ENCODE measurements at regions not wholly inside any gene's neighbourhood (a gene's known extent, or its start where the extent isn't known, plus 50 kb on each side); places are given as distances from the start of the nearest gene placed in this dataset.
A peak's percentile ranks its signal among the peaks of the same experiment; 100 is the strongest.

GRCh38 chr6:133631421-133631820 is 257.5 kb upstream of the TCF21 start:
- DNase-seq (ENCODE audit: low spot score), result peak; percentile 25

- no peak for DNase-seq (ENCODE audit: low spot score)
These were observed 256.7 kb upstream of the TCF21 start for GRCh38 chr6:133632206-133632605.

GRCh38 chr6:133632906-133633305 is 256.0 kb upstream of the TCF21 start:
- no peak for DNase-seq (ENCODE audit: low spot score)

GRCh38 chr6:133634474-133634873 is 254.4 kb upstream of the TCF21 start:
- DNase-seq (ENCODE audit: low spot score), result no peak

GRCh38 chr6:133635447-133635846 is 253.5 kb upstream of the TCF21 start:
- no peak for DNase-seq (ENCODE audit: low spot score)

GRCh38 chr6:133637436-133637835 is 251.5 kb upstream of the TCF21 start:
- no peak for DNase-seq (ENCODE audit: low spot score)

- DNase-seq (ENCODE audit: low spot score), result no peak
These were observed 251.0 kb upstream of the TCF21 start for GRCh38 chr6:133637874-133638273.

GRCh38 chr6:133641104-133641503 is 247.8 kb upstream of the TCF21 start:
- no peak for DNase-seq (ENCODE audit: low spot score)

GRCh38 chr6:133644548-133644891 is 244.4 kb upstream of the TCF21 start:
- DNase-seq (ENCODE audit: low spot score), result no peak

GRCh38 chr6:133644892-133645619 is 243.9 kb upstream of the TCF21 start:
- DNase-seq (ENCODE audit: low spot score), result no peak

- DNase-seq (ENCODE audit: low spot score), result peak; percentile 22
These were observed 242.8 kb upstream of the TCF21 start for GRCh38 chr6:133645966-133646740.

- DNase-seq (ENCODE audit: low spot score), result no peak
These were observed 240.3 kb upstream of the TCF21 start for GRCh38 chr6:133648581-133648980.

- no peak for DNase-seq (ENCODE audit: low spot score)
These were observed 217.5 kb upstream of the TCF21 start for GRCh38 chr6:133671376-133671775.

- no peak for DNase-seq (ENCODE audit: low spot score)
These were observed 215.9 kb upstream of the TCF21 start for GRCh38 chr6:133673056-133673455.

- DNase-seq (ENCODE audit: low spot score), result no peak
These were observed 214.3 kb upstream of the TCF21 start for GRCh38 chr6:133674661-133675060.

GRCh38 chr6:133680994-133681393 is 207.9 kb upstream of the TCF21 start:
- DNase-seq (ENCODE audit: low spot score), result no peak

GRCh38 chr6:133681891-133682290 is 207.0 kb upstream of the TCF21 start:
- no peak for DNase-seq (ENCODE audit: low spot score)

- no peak for DNase-seq (ENCODE audit: low spot score)
These were observed 206.2 kb upstream of the TCF21 start for GRCh38 chr6:133682506-133683307.

- DNase-seq (ENCODE audit: low spot score), result no peak
These were observed 205.7 kb upstream of the TCF21 start for GRCh38 chr6:133683308-133683580.

- DNase-seq (ENCODE audit: low spot score), result no peak
These were observed 205.3 kb upstream of the TCF21 start for GRCh38 chr6:133683606-133684005.

- no peak for DNase-seq (ENCODE audit: low spot score)
These were observed 200.0 kb upstream of the TCF21 start for GRCh38 chr6:133688705-133689492.

- no peak for DNase-seq (ENCODE audit: low spot score)
These were observed 199.1 kb upstream of the TCF21 start for GRCh38 chr6:133689863-133690262.
